ENCODE measurements at regions not wholly inside any gene's neighbourhood (a gene's known extent, or its start where the extent isn't known, plus 50 kb on each side); places are given as distances from the start of the nearest gene placed in this dataset.

GRCh38 chr3:5270666-5271371 lies 83.3 kb downstream of the EDEM1 start:
- H3F3A ChIP-seq (ENCODE audit: low read depth) = no peaks in the 10 kb centered on the region
- H3K9me2 ChIP-seq (replicated peaks; ENCODE audit: low read depth, low read length) = no peaks in the 10 kb centered on the region
- TF ChIP-seq EZH2phosphoT487 (IDR thresholded peaks at IDR 0.05; ENCODE audit: borderline replicate concordance) = no peak
- no peaks in the 10 kb centered on the region for H3K4me1 ChIP-seq (ENCODE audit: insufficient read depth, low read length, poor library complexity, severe bottlenecking)
- no peak overlapping the region for H2AFZ ChIP-seq (ENCODE audit: low read length)
- no peaks in the 10 kb centered on the region for H4K20me1 ChIP-seq (ENCODE audit: insufficient read depth, low read length, poor library complexity, severe bottlenecking)
- no peaks in the 10 kb centered on the region for H3K79me2 ChIP-seq (ENCODE audit: insufficient read depth, low read length)
- no peak overlapping the region for H3K9ac ChIP-seq (ENCODE audit: low read depth, low read length, poor library complexity, severe bottlenecking)
- no peaks in the 10 kb centered on the region for H3K36me3 ChIP-seq (ENCODE audit: insufficient read depth, low read length)
- H3K4me3 ChIP-seq (ENCODE audit: low read length, poor library complexity, severe bottlenecking) = no peak overlapping the region
- H3K4me2 ChIP-seq (ENCODE audit: low read depth, low read length, poor library complexity, severe bottlenecking) = no peak overlapping the region
- no peaks in the 10 kb centered on the region for H3K9me3 ChIP-seq (ENCODE audit: insufficient read depth, low read depth, low read length)
- no peaks in the 10 kb centered on the region for H3K27me3 ChIP-seq (ENCODE audit: insufficient read depth, low read length, poor library complexity, severe bottlenecking)

DNA sequence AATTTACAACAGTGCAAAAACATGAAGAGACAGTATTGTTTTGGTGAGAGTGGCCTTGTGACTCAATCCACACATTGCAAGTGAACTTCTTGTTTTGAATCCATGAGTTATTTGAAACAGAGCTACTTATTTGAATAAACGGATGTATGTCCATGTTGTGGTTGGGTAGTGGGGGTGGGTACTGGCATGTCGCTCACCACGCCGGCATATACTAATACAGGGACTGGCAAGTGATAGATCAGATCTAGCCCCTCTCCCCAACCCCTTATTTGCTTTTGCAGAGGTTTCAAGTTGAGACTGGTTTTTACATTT lies 83.8 kb downstream of the EDEM1 start:
- Histone ChIP-seq H3K79me2 (ENCODE audit: insufficient read depth, low read length) (no peaks in the 10 kb centered on the region), H3K9me2 (replicated peaks; ENCODE audit: low read depth, low read length) (no peaks in the 10 kb centered on the region), H3K27me3 (ENCODE audit: insufficient read depth, low read length, poor library complexity, severe bottlenecking) (no peaks in the 10 kb centered on the region), H3K4me2 (ENCODE audit: low read depth, low read length, poor library complexity, severe bottlenecking) (no peak overlapping the region), H3K4me3 (ENCODE audit: low read length, poor library complexity, severe bottlenecking) (no peak overlapping the region), H3K9ac (ENCODE audit: low read depth, low read length, poor library complexity, severe bottlenecking) (no peak overlapping the region), H4K20me1 (ENCODE audit: insufficient read depth, low read length, poor library complexity, severe bottlenecking) (no peaks in the 10 kb centered on the region), H3F3A (ENCODE audit: low read depth) (no peaks in the 10 kb centered on the region), H3K4me1 (ENCODE audit: insufficient read depth, low read length, poor library complexity, severe bottlenecking) (no peaks in the 10 kb centered on the region), H3K36me3 (ENCODE audit: insufficient read depth, low read length) (no peaks in the 10 kb centered on the region), H3K9me3 (ENCODE audit: insufficient read depth, low read depth, low read length) (no peaks in the 10 kb centered on the region), H2AFZ (ENCODE audit: low read length) (no peak overlapping the region)
- TF ChIP-seq, protein P1, sequence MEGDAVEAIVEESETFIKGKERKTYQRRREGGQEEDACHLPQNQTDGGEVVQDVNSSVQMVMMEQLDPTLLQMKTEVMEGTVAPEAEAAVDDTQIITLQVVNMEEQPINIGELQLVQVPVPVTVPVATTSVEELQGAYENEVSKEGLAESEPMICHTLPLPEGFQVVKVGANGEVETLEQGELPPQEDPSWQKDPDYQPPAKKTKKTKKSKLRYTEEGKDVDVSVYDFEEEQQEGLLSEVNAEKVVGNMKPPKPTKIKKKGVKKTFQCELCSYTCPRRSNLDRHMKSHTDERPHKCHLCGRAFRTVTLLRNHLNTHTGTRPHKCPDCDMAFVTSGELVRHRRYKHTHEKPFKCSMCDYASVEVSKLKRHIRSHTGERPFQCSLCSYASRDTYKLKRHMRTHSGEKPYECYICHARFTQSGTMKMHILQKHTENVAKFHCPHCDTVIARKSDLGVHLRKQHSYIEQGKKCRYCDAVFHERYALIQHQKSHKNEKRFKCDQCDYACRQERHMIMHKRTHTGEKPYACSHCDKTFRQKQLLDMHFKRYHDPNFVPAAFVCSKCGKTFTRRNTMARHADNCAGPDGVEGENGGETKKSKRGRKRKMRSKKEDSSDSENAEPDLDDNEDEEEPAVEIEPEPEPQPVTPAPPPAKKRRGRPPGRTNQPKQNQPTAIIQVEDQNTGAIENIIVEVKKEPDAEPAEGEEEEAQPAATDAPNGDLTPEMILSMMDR (conservative IDR thresholded peaks at IDR 0.05; ENCODE audit: low read length) = no peak
- no peak for TF ChIP-seq EZH2phosphoT487 (IDR thresholded peaks at IDR 0.05; ENCODE audit: borderline replicate concordance)

- H3K9me2 ChIP-seq (replicated peaks; ENCODE audit: low read depth, low read length) = no peaks in the 10 kb centered on the region
- H2AFZ ChIP-seq (ENCODE audit: low read length) = no peak overlapping the region
- H3K27me3 ChIP-seq (ENCODE audit: insufficient read depth, low read length, poor library complexity, severe bottlenecking) = no peaks in the 10 kb centered on the region
- no peaks in the 10 kb centered on the region for H4K20me1 ChIP-seq (ENCODE audit: insufficient read depth, low read length, poor library complexity, severe bottlenecking)
- no peaks in the 10 kb centered on the region for H3K79me2 ChIP-seq (ENCODE audit: insufficient read depth, low read length)
- no peaks in the 10 kb centered on the region for H3K9me3 ChIP-seq (ENCODE audit: insufficient read depth, low read depth, low read length)
- no peaks in the 10 kb centered on the region for H3F3A ChIP-seq (ENCODE audit: low read depth)
- H3K36me3 ChIP-seq (ENCODE audit: insufficient read depth, low read length) = no peaks in the 10 kb centered on the region
- no peaks in the 10 kb centered on the region for H3K4me1 ChIP-seq (ENCODE audit: insufficient read depth, low read length, poor library complexity, severe bottlenecking)
- H3K4me3 ChIP-seq (ENCODE audit: low read length, poor library complexity, severe bottlenecking) = no peak overlapping the region
- no peak overlapping the region for H3K4me2 ChIP-seq (ENCODE audit: low read depth, low read length, poor library complexity, severe bottlenecking)
- TF ChIP-seq, protein P1 (conservative IDR thresholded peaks at IDR 0.05; ENCODE audit: low read length) = no peak
- TF ChIP-seq EZH2phosphoT487 (IDR thresholded peaks at IDR 0.05; ENCODE audit: borderline replicate concordance) = no peak
- H3K9ac ChIP-seq (ENCODE audit: low read depth, low read length, poor library complexity, severe bottlenecking) = no peak overlapping the region
Observed at GRCh38 chr3:5272387-5272786, 84.9 kb downstream of the EDEM1 start.

- Histone ChIP-seq H3K79me2 (ENCODE audit: insufficient read depth, low read length) (no peaks in the 10 kb centered on the region), H4K20me1 (ENCODE audit: insufficient read depth, low read length, poor library complexity, severe bottlenecking) (no peaks in the 10 kb centered on the region), H3F3A (ENCODE audit: low read depth) (no peaks in the 10 kb centered on the region), H3K9ac (ENCODE audit: low read depth, low read length, poor library complexity, severe bottlenecking) (no peak overlapping the region), H3K9me2 (replicated peaks; ENCODE audit: low read depth, low read length) (no peaks in the 10 kb centered on the region), H2AFZ (ENCODE audit: low read length) (no peak overlapping the region; the same call in 1 of the 2 replicates), H3K27me3 (ENCODE audit: insufficient read depth, low read length, poor library complexity, severe bottlenecking) (no peaks in the 10 kb centered on the region), H3K4me3 (ENCODE audit: low read length, poor library complexity, severe bottlenecking) (no peak overlapping the region), H3K36me3 (ENCODE audit: insufficient read depth, low read length) (no peaks in the 10 kb centered on the region), H3K4me2 (ENCODE audit: low read depth, low read length, poor library complexity, severe bottlenecking) (no peak overlapping the region), H3K4me1 (ENCODE audit: insufficient read depth, low read length, poor library complexity, severe bottlenecking) (no peaks in the 10 kb centered on the region), H3K9me3 (ENCODE audit: insufficient read depth, low read depth, low read length) (no peaks in the 10 kb centered on the region)
- TF ChIP-seq, protein P1 (conservative IDR thresholded peaks at IDR 0.05; ENCODE audit: low read length) = no peak
- no peak for TF ChIP-seq EZH2phosphoT487 (IDR thresholded peaks at IDR 0.05; ENCODE audit: borderline replicate concordance)
Observed at GRCh38 chr3:5274091-5274490, 86.6 kb downstream of the EDEM1 start.

All from Loucy (cell line).